ENCODE measurements at regions not wholly inside any gene's neighbourhood (a gene's known extent, or its start where the extent isn't known, plus 50 kb on each side); places are given as distances from the start of the nearest gene placed in this dataset.

DNA sequence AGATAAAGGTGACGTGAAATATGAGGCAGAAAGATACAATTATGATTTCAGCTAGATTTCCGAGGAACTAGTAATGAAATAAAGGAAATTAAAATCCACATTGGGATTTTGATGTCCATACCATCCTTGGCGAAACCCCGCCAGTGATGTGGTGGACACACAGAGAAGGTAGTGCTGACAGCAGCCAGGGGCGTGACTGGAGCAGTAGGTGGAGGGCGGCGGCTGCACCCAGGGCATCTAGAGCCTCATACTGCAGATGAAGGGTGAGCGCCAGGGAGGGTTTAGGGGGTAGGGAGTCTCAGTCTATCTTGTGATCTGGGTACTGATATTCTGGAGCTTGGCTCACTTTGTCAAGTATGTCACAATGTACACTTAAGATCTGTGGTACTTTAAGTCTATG, 855.5 kb upstream of the POM121L12 start:
- Histone ChIP-seq H3K9me3 (ENCODE audit: control insufficient read depth, insufficient read depth, low read depth, low read length) (no peaks in the 10 kb centered on the region), H3K36me3 (ENCODE audit: control insufficient read depth in 2 of 2, insufficient read depth in 1 of 2, low read length in 2 of 2) (no peaks in the 10 kb centered on the region), H3K4me1 (ENCODE audit: control insufficient read depth, insufficient read depth, low read length) (no peaks in the 10 kb centered on the region), H3K27ac (ENCODE audit: extremely low read depth, low read depth, low read length) (no peak overlapping the region), H3K4me3 (ENCODE audit: low read depth, low read length) (no peak overlapping the region)
- CTCF ChIA-PET, result no interaction called here
- POLR2A ChIA-PET, result no interaction called here
- TF ChIP-seq GLI2 (tag by site-specific recombination; IDR thresholded peaks at IDR 0.05; ENCODE audit: borderline replicate concordance, low read depth), result no peak
- TF ChIP-seq PRDM1 (tag by site-specific recombination; IDR thresholded peaks at IDR 0.05), result no peak
- TF ChIP-seq ZNF776 (tag by site-specific recombination; IDR thresholded peaks at IDR 0.05; ENCODE audit: borderline replicate concordance), result no peak
- TF ChIP-seq IKZF3 (tag by site-specific recombination; IDR thresholded peaks at IDR 0.05), result no peak
- TF ChIP-seq REPIN1 (tag by site-specific recombination; IDR thresholded peaks at IDR 0.05; ENCODE audit: low read depth), result no peak
- no peak for TF ChIP-seq ZNF19 (tag by site-specific recombination; IDR thresholded peaks at IDR 0.05; ENCODE audit: low read depth)
- TF ChIP-seq ZBTB48 (tag by site-specific recombination; IDR thresholded peaks at IDR 0.05), result no peak
- TF ChIP-seq ZFP41 (tag by site-specific recombination; IDR thresholded peaks at IDR 0.05; ENCODE audit: borderline replicate concordance), result no peak
- TF ChIP-seq HOXD13 (CRISPR knock-in tag; IDR thresholded peaks at IDR 0.05; ENCODE audit: borderline replicate concordance), result no peak
- TF ChIP-seq PRDM6 (tag by site-specific recombination; IDR thresholded peaks at IDR 0.05), result no peak
- TF ChIP-seq ZNF175 (tag by site-specific recombination; IDR thresholded peaks at IDR 0.05), result no peak
- TF ChIP-seq YY1 (tag by site-specific recombination; IDR thresholded peaks at IDR 0.05), result no peak
- no peak for TF ChIP-seq ZNF48 (tag by site-specific recombination; IDR thresholded peaks at IDR 0.05)
- TF ChIP-seq ZNF747 (tag by site-specific recombination; IDR thresholded peaks at IDR 0.05), result no peak
- TF ChIP-seq ZNF610 (tag by site-specific recombination; IDR thresholded peaks at IDR 0.05; ENCODE audit: borderline replicate concordance), result no peak
- TF ChIP-seq ZNF350 (tag by site-specific recombination; IDR thresholded peaks at IDR 0.05), result no peak
- TF ChIP-seq ZNF585B (tag by site-specific recombination; IDR thresholded peaks at IDR 0.05), result no peak
- no peak for TF ChIP-seq ZNF416 (tag by site-specific recombination; IDR thresholded peaks at IDR 0.05)
- no peak for TF ChIP-seq MZF1 (tag by site-specific recombination; IDR thresholded peaks at IDR 0.05; ENCODE audit: borderline replicate concordance)
- no peak for TF ChIP-seq ZNF561 (tag by site-specific recombination; IDR thresholded peaks at IDR 0.05; ENCODE audit: borderline replicate concordance)

DNA sequence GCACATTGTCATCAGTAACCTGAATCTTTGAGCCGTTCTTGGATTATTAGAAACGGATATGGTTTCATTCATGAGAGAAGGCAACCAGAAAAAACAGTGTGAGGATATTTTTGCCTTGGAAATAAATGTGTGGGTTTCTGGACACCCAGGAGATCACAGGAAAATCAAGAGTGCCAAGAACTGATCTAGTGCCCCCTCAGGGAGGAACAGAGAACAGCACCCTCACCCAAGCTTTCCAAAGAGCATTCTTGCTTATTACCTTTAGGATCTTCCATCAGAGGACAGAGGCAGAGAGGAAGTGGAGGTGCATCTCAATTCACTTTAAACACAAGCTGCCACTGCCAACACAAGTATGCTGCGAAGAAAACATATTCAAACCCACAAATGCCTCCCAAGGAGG, 851.5 kb upstream of the COBL start:
- POLR2A ChIA-PET, result no interaction called here
- no peak for TF ChIP-seq ZNF24 (tag by site-specific recombination; IDR thresholded peaks at IDR 0.05)
- TF ChIP-seq ZNF660 (tag by site-specific recombination; IDR thresholded peaks at IDR 0.05), result no peak
- no peak for TF ChIP-seq ZFP37 (tag by site-specific recombination; IDR thresholded peaks at IDR 0.05)
- TF ChIP-seq, protein P1, sequence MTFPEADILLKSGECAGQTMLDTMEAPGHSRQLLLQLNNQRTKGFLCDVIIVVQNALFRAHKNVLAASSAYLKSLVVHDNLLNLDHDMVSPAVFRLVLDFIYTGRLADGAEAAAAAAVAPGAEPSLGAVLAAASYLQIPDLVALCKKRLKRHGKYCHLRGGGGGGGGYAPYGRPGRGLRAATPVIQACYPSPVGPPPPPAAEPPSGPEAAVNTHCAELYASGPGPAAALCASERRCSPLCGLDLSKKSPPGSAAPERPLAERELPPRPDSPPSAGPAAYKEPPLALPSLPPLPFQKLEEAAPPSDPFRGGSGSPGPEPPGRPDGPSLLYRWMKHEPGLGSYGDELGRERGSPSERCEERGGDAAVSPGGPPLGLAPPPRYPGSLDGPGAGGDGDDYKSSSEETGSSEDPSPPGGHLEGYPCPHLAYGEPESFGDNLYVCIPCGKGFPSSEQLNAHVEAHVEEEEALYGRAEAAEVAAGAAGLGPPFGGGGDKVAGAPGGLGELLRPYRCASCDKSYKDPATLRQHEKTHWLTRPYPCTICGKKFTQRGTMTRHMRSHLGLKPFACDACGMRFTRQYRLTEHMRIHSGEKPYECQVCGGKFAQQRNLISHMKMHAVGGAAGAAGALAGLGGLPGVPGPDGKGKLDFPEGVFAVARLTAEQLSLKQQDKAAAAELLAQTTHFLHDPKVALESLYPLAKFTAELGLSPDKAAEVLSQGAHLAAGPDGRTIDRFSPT (tag by site-specific recombination; IDR thresholded peaks at IDR 0.05), result no peak
- TF ChIP-seq, protein P2, sequence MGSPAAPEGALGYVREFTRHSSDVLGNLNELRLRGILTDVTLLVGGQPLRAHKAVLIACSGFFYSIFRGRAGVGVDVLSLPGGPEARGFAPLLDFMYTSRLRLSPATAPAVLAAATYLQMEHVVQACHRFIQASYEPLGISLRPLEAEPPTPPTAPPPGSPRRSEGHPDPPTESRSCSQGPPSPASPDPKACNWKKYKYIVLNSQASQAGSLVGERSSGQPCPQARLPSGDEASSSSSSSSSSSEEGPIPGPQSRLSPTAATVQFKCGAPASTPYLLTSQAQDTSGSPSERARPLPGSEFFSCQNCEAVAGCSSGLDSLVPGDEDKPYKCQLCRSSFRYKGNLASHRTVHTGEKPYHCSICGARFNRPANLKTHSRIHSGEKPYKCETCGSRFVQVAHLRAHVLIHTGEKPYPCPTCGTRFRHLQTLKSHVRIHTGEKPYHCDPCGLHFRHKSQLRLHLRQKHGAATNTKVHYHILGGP (tag by site-specific recombination; IDR thresholded peaks at IDR 0.05), result no peak
- TF ChIP-seq REPIN1 (tag by site-specific recombination; IDR thresholded peaks at IDR 0.05; ENCODE audit: low read depth), result no peak
- no peak for TF ChIP-seq ZNF777 (tag by site-specific recombination; IDR thresholded peaks at IDR 0.05; ENCODE audit: borderline replicate concordance)
- TF ChIP-seq, protein P3, sequence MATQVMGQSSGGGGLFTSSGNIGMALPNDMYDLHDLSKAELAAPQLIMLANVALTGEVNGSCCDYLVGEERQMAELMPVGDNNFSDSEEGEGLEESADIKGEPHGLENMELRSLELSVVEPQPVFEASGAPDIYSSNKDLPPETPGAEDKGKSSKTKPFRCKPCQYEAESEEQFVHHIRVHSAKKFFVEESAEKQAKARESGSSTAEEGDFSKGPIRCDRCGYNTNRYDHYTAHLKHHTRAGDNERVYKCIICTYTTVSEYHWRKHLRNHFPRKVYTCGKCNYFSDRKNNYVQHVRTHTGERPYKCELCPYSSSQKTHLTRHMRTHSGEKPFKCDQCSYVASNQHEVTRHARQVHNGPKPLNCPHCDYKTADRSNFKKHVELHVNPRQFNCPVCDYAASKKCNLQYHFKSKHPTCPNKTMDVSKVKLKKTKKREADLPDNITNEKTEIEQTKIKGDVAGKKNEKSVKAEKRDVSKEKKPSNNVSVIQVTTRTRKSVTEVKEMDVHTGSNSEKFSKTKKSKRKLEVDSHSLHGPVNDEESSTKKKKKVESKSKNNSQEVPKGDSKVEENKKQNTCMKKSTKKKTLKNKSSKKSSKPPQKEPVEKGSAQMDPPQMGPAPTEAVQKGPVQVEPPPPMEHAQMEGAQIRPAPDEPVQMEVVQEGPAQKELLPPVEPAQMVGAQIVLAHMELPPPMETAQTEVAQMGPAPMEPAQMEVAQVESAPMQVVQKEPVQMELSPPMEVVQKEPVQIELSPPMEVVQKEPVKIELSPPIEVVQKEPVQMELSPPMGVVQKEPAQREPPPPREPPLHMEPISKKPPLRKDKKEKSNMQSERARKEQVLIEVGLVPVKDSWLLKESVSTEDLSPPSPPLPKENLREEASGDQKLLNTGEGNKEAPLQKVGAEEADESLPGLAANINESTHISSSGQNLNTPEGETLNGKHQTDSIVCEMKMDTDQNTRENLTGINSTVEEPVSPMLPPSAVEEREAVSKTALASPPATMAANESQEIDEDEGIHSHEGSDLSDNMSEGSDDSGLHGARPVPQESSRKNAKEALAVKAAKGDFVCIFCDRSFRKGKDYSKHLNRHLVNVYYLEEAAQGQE (tag by site-specific recombination; IDR thresholded peaks at IDR 0.05), result no peak
- TF ChIP-seq BCL11B (tag by site-specific recombination; IDR thresholded peaks at IDR 0.05; ENCODE audit: low read depth), result no peak
- H3K36me3 ChIP-seq (ENCODE audit: control insufficient read depth in 2 of 2, insufficient read depth in 1 of 2, low read length in 2 of 2), result no peaks in the 10 kb centered on the region
- no peak overlapping the region for H3K27ac ChIP-seq (ENCODE audit: extremely low read depth, low read depth, low read length)
- H3K4me3 ChIP-seq (ENCODE audit: low read depth, low read length), result no peak overlapping the region
- CTCF ChIA-PET, result interaction anchor here (0.6 to 1.0 kb wide), 3 partner anchors 49 to 1465 kb away, joined by 4 to 5 read pairs (median 4); no protein-coding TSS in a partner anchor
- H3K9me3 ChIP-seq (ENCODE audit: control insufficient read depth, insufficient read depth, low read depth, low read length), result no peaks in the 10 kb centered on the region
- no peaks in the 10 kb centered on the region for H3K4me1 ChIP-seq (ENCODE audit: control insufficient read depth, insufficient read depth, low read length)

Data from HEK293 (cell line).